ENCODE measurements at regions not wholly inside any gene's neighbourhood (a gene's known extent, or its start where the extent isn't known, plus 50 kb on each side); places are given as distances from the start of the nearest gene placed in this dataset.

- no peak for DNase-seq
- peaks cover 6% of the 10 kb centered on the region for H3K4me1 ChIP-seq
- 70 to 78% methylated on average over 5 of the region's 5 CpGs for WGBS, 2 donors
- no peaks in the 10 kb centered on the region for H3K27me3 ChIP-seq
- H3K4me3 ChIP-seq: no peak overlapping the region
- no peak for ATAC-seq
- no peak overlapping the region for H3K27ac ChIP-seq
- intact Hi-C loops (cut with DNase I): loop anchor here (5.0 kb wide), 1 partner anchor 342 kb away; no protein-coding TSS in a partner anchor
- no peaks in the 10 kb centered on the region for H3K9me3 ChIP-seq
- no peak for TF ChIP-seq POLR2A (IDR thresholded peaks at IDR 0.05)
- TF ChIP-seq CTCF (IDR thresholded peaks at IDR 0.05): no peak
- no peaks in the 10 kb centered on the region for H3K36me3 ChIP-seq (replicated peaks in 1 of 2; ENCODE audit: insufficient read depth in 1 of 2, low read depth in 2 of 2)
Observed at GRCh38 chr11:19560156-19560555, 152.5 kb upstream of the NAV2 start.

- no peaks in the 10 kb centered on the region for H3K27me3 ChIP-seq
- DNase-seq (no peak), ATAC-seq (no peak)
- 80 to 89% methylated on average over 5 to 6 of the region's 6 CpGs for WGBS, 2 donors
- no peaks in the 10 kb centered on the region for H3K36me3 ChIP-seq (replicated peaks in 1 of 2; ENCODE audit: insufficient read depth in 1 of 2, low read depth in 2 of 2)
- H3K27ac ChIP-seq: no peak overlapping the region
- peaks cover 6% of the 10 kb centered on the region for H3K4me1 ChIP-seq
- H3K9me3 ChIP-seq: no peaks in the 10 kb centered on the region
- intact Hi-C loops (cut with DNase I): loop anchor here (5.0 to 10.0 kb wide), 3 partner anchors 302 to 575 kb away; no protein-coding TSS in a partner anchor
- no peak overlapping the region for H3K4me3 ChIP-seq
- TF ChIP-seq POLR2A (IDR thresholded peaks at IDR 0.05): no peak
- TF ChIP-seq CTCF (IDR thresholded peaks at IDR 0.05): no peak
Observed at GRCh38 chr11:19559746-19560145, 152.9 kb upstream of the NAV2 start.

GRCh38 chr11:19558189-19558986 lies 154.2 kb upstream of the NAV2 start:
- WGBS, 2 donors: 88 to 94% methylated on average over 12 of the region's 12 CpGs
- no peaks in the 10 kb centered on the region for H3K9me3 ChIP-seq
- H3K27ac ChIP-seq: no peak overlapping the region
- DNase-seq (no peak), ATAC-seq (no peak)
- no peak overlapping the region for H3K4me3 ChIP-seq
- no peak for TF ChIP-seq CTCF (IDR thresholded peaks at IDR 0.05)
- no peak for TF ChIP-seq POLR2A (IDR thresholded peaks at IDR 0.05)
- H3K4me1 ChIP-seq: no peaks in the 10 kb centered on the region
- intact Hi-C loops (cut with DNase I): loop anchor here (5.0 to 10.0 kb wide), 2 partner anchors 301 to 576 kb away; no protein-coding TSS in a partner anchor
- H3K27me3 ChIP-seq: no peaks in the 10 kb centered on the region
- H3K36me3 ChIP-seq (replicated peaks in 1 of 2; ENCODE audit: insufficient read depth in 1 of 2, low read depth in 2 of 2): no peaks in the 10 kb centered on the region

DNA sequence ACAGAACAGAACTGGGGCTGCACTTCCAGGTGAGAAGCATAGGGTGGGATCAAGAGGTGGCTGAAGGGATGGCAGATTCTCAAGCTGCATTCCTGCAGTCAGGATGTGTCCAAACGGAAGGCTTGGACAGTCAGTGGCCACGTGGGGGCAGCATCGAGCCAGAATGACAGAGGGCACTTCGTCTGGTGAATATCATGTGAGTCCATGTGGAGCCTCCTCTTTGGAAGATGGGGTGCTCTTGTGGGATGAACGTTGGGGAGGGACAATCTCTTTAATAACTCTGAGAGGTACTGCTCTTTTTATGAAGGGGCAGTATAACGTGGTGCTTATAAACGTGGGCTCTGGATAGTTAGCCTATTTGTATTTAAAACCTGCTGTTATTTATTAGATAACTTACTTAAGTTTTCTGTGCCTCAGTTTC lies 154.9 kb upstream of the NAV2 start:
- intact Hi-C loops (cut with DNase I): loop anchor here (5.0 to 10.0 kb wide), 2 partner anchors 300 to 577 kb away; no protein-coding TSS in a partner anchor
- 2 to 5% methylated on average over 7 of the region's 7 CpGs for WGBS, 2 donors

More for the DNA sequence above, 154.9 kb upstream of the NAV2 start:
- Histone ChIP-seq H3K36me3 (replicated peaks in 1 of 2; ENCODE audit: insufficient read depth in 1 of 2, low read depth in 2 of 2) (no peaks in the 10 kb centered on the region), H3K27me3 (no peaks in the 10 kb centered on the region), H3K9me3 (no peaks in the 10 kb centered on the region), H3K27ac (no peak overlapping the region), H3K4me3 (no peak overlapping the region), H3K4me1 (no peaks in the 10 kb centered on the region)
- TF ChIP-seq POLR2A (IDR thresholded peaks at IDR 0.05): no peak
- TF ChIP-seq CTCF (IDR thresholded peaks at IDR 0.05): peak; percentile 67 to 86 (median 76)
- ATAC-seq (peak; percentile 64), DNase-seq (peak; percentile 77 to 85 (median 84))
